ENCODE measurements at regions not wholly inside any gene's neighbourhood (a gene's known extent, or its start where the extent isn't known, plus 50 kb on each side); places are given as distances from the start of the nearest gene placed in this dataset.

GRCh38 chr14:98168211-98168985 is 1103.6 kb downstream of the BCL11B start:
- CTCF ChIA-PET = no interaction called here
- no peaks in the 10 kb centered on the region for H3K4me1 ChIP-seq (ENCODE audit: control insufficient read depth, extremely low read depth, insufficient read depth, low read length)
- no peak overlapping the region for H3K4me2 ChIP-seq (ENCODE audit: insufficient read depth, low read length)
- no peak overlapping the region for H3K9ac ChIP-seq (replicated peaks; ENCODE audit: extremely low read depth, insufficient read depth, low read length)
- DNase-seq (ENCODE audit: low read depth, low spot score) (no peak), FAIRE-seq (no peak)
- intact Hi-C loops (cut with micrococcal nuclease) (no loop called here), dilution Hi-C loops (cut with MboI; ENCODE audit: extremely low pct_ligation_motif_present, low sequenced_read_pairs) (no loop called here)
- H3K9me1 ChIP-seq (replicated peaks; ENCODE audit: control insufficient read depth, extremely low read depth, insufficient read depth, low read length) = no peaks in the 10 kb centered on the region
- H3K9me3 ChIP-seq (replicated peaks; ENCODE audit: control insufficient read depth, insufficient read depth, low read length) = peaks cover 15% of the 10 kb centered on the region
- no TSS peak for BruUV-seq (replicated peaks)
- H3K27ac ChIP-seq (ENCODE audit: insufficient read depth, low read depth, low read length) = no peak overlapping the region
- H3K27me3 ChIP-seq (ENCODE audit: control insufficient read depth in 2 of 2, insufficient read depth in 2 of 2, low read length in 2 of 2) = no peaks in the 10 kb centered on the region
- no peaks in the 10 kb centered on the region for H4K20me1 ChIP-seq (replicated peaks; ENCODE audit: control insufficient read depth, extremely low read depth, insufficient read depth, low read length)
- H3K79me2 ChIP-seq (ENCODE audit: control insufficient read depth, insufficient read depth, low read length) = no peaks in the 10 kb centered on the region
- POLR2A ChIA-PET = no interaction called here
- TF ChIP-seq POLR2AphosphoS5 (IDR thresholded peaks at IDR 0.05; ENCODE audit: insufficient read depth, low read depth, low read length) (no peak), JUN (IDR thresholded peaks at IDR 0.05; ENCODE audit: borderline replicate concordance, insufficient read depth, insufficient read length, low read depth) (no peak), GATA2 (IDR thresholded peaks at IDR 0.05; ENCODE audit: insufficient read depth, insufficient read length, low read depth, low read length) (no peak), EZH2 (IDR thresholded peaks at IDR 0.05; ENCODE audit: borderline replicate concordance, low read depth, low read length, severe bottlenecking) (no peak), MAX (IDR thresholded peaks at IDR 0.05; ENCODE audit: insufficient read depth, insufficient read length) (no peak), MYC (IDR thresholded peaks at IDR 0.05; ENCODE audit: low read depth, low read length) (no peak), POLR2A (IDR thresholded peaks at IDR 0.05; ENCODE audit: low read depth, low read length) (no peak), CTCF (IDR thresholded peaks at IDR 0.05; ENCODE audit: extremely low read depth in 1 of 2, insufficient read depth in 1 of 2, low read depth in 1 of 2, low read length in 2 of 2) (no peak), FOS (IDR thresholded peaks at IDR 0.05; ENCODE audit: borderline replicate concordance, insufficient read depth, low read length) (no peak)
- H2AFZ ChIP-seq (ENCODE audit: low read depth, low read length) = no peak overlapping the region
- H3K4me3 ChIP-seq (replicated peaks in 1 of 3; ENCODE audit: insufficient read depth in 1 of 3, low read depth in 1 of 3, low read length in 3 of 3) = no peak overlapping the region
- no peaks in the 10 kb centered on the region for H3K36me3 ChIP-seq (ENCODE audit: control insufficient read depth in 2 of 2, extremely low read depth in 1 of 2, insufficient read depth in 2 of 2, low read length in 2 of 2)
